Transverse colon (tissue), 4 donors: ENCODE measurements at regions not wholly inside any gene's neighbourhood (a gene's known extent, or its start where the extent isn't known, plus 50 kb on each side); places are given as distances from the start of the nearest gene placed in this dataset.
A peak's percentile ranks its signal among the peaks of the same experiment; 100 is the strongest.

Source experiments
- DNase-seq: peaks from one replicate; pipeline ENCODE4 v3.0.0-alpha.2; 2019
- H3K27ac ChIP-seq, 4 donors: fragments of 200-600 bp; sonication (generic); 2 replicates each; pipeline ENCODE4 v1.5.1; 2016 to 2018; ENCODE audit warnings: inconsistent platforms in 4 of 4
- H3K27me3 ChIP-seq: fragments of 200-600 bp; sonication (generic); 2 replicates; pipeline ENCODE4 v1.5.1; 2017; ENCODE audit warnings: inconsistent platforms
- H3K36me3 ChIP-seq, 4 donors: fragments of 200-600 bp; sonication (generic); 2 replicates each; pipeline ENCODE4 v1.5.1; 2017 to 2019; ENCODE audit warnings: inconsistent platforms in 4 of 4
- H3K4me1 ChIP-seq, 4 donors: fragments of 200-600 bp; sonication (generic); 2 replicates each; pipeline ENCODE4 v1.5.1; 2017 to 2020; ENCODE audit warnings: inconsistent platforms in 4 of 4
- H3K4me3 ChIP-seq, 4 donors: fragments of 200-600 bp; sonication (generic); 1 replicate in 1 of 4; 2 replicates in 3 of 4; pipeline versions ENCODE4 v1.5.1 to v1.6.1; 2017 to 2019; ENCODE audit warnings: inconsistent platforms in 4 of 4
- H3K9me3 ChIP-seq, 2 donors: fragments of 200-600 bp; sonication (generic); 2 replicates each; pipeline ENCODE4 v1.5.1; 2017 to 2019; ENCODE audit warnings: inconsistent platforms in 2 of 2
- CTCF ChIP-seq, 5 experiments: fragments of 200-600 bp in 3 of 5; fragments of 450-650 bp in 2 of 5; sonication (generic) in 3 of 5; IDR thresholded peaks; 1 replicate in 2 of 5; 2 replicates in 3 of 5; pipeline ENCODE4 v1.5.1; 2016 to 2017; ENCODE audit warnings: antibody characterized with exemption in 5 of 5, inconsistent platforms in 3 of 5, mild to moderate bottlenecking in 2 of 5, moderate library complexity in 1 of 5
- EP300 ChIP-seq: sonication (generic); formaldehyde crosslinking; IDR thresholded peaks from one replicate; pipeline ENCODE4 v1.6.1; 2017; ENCODE audit warnings: antibody characterized with exemption, low read depth
- POLR2A ChIP-seq: fragments of 450-650 bp; IDR thresholded peaks from one replicate; pipeline ENCODE4 v1.6.1; 2016; ENCODE audit warnings: antibody characterized with exemption, mild to moderate bottlenecking, moderate library complexity
- POLR2AphosphoS5 ChIP-seq, 3 donors: sonication (generic); formaldehyde crosslinking; IDR thresholded peaks; one replicate each; pipeline ENCODE4 v1.6.1; 2016; ENCODE audit warnings: antibody characterized with exemption in 3 of 3
- WGBS, 2 donors: methylation state at CpG; one replicate each; pipeline ENCODE4 v1.1.5; 2018; ENCODE audit warnings: low coverage in 1 of 2; 5-methylcytosine and 5-hydroxymethylcytosine counted together
- in situ Hi-C, 4 donors: fragments of 200-750 bp; cut with MboI; loops; one replicate each; pipeline versions ENCODE4 v1.15.0 to v1.15.1; 2017; ENCODE audit warnings: low sequenced_read_pairs in 3 of 4, low pct_ligation_motif_present in 1 of 4, low pct_unique_long_range_greater_than_20kb in 1 of 4
- intact Hi-C: fragments of 100-400 bp; cut with DNase I; formaldehyde crosslinking; loops from one replicate; pipeline ENCODE4 v1.15.1; 2023; ENCODE audit warnings: low total_unique reads

GRCh38 chr15:80317389-80318182 lies 65.6 kb upstream of the CTXND1 start:
- intact Hi-C loops: no loop called here

GRCh38 chr15:80321853-80322252 lies 69.8 kb upstream of the CTXND1 start:
- Histone ChIP-seq H3K9me3 (peaks cover 0 to 8% of the 10 kb centered on the region in 2 donors), H3K27me3 (no peaks in the 10 kb centered on the region), H3K4me3 (no peak overlapping the region), H3K27ac (no peak overlapping the region), H3K36me3 (no peaks in the 10 kb centered on the region), H3K4me1 (no peaks in the 10 kb centered on the region)
- TF ChIP-seq EP300 (no peak), CTCF (IDR thresholded peaks at IDR 0.05) (no peak), POLR2A (no peak), POLR2AphosphoS5 (IDR thresholded peaks at IDR 0.05) (no peak)
- WGBS, 2 donors: 77 to 89% methylated on average over 7 of the region's 7 CpGs
- no peak for DNase-seq
- intact Hi-C loops: no loop called here
- in situ Hi-C loops: no loop called here

More at GRCh38 chr15:80317389-80318182, 65.6 kb upstream of the CTXND1 start:
- H3K36me3 ChIP-seq: no peaks in the 10 kb centered on the region
- peak overlapping the region in 1 of 4 donors; percentile 37 for H3K27ac ChIP-seq
- H3K9me3 ChIP-seq: no peaks in the 10 kb centered on the region
- H3K4me1 ChIP-seq: no peaks in the 10 kb centered on the region
- in situ Hi-C loops: no loop called here
- TF ChIP-seq POLR2A (no peak), CTCF (IDR thresholded peaks at IDR 0.05) (no peak), POLR2AphosphoS5 (IDR thresholded peaks at IDR 0.05) (peak in 2 of 3 donors; percentile 5 to 59), EP300 (no peak)
- DNase-seq: no peak
- H3K4me3 ChIP-seq: no peak overlapping the region
- no peaks in the 10 kb centered on the region for H3K27me3 ChIP-seq
- 65 to 79% methylated on average over 2 to 8 of the region's 8 CpGs for WGBS, 2 donors

GRCh38 chr15:80323285-80323684 lies 71.3 kb upstream of the CTXND1 start:
- H3K27ac ChIP-seq: no peak overlapping the region
- H3K4me1 ChIP-seq: no peaks in the 10 kb centered on the region
- peaks cover 0 to 8% of the 10 kb centered on the region in 2 donors for H3K9me3 ChIP-seq
- H3K36me3 ChIP-seq: no peaks in the 10 kb centered on the region
- DNase-seq: no peak
- in situ Hi-C loops: no loop called here
- no peaks in the 10 kb centered on the region for H3K27me3 ChIP-seq
- TF ChIP-seq EP300 (no peak), POLR2AphosphoS5 (IDR thresholded peaks at IDR 0.05) (no peak), CTCF (IDR thresholded peaks at IDR 0.05) (no peak), POLR2A (no peak)
- no peak overlapping the region for H3K4me3 ChIP-seq
- intact Hi-C loops: no loop called here
- 50 to 60% methylated on average over 1 of the region's 1 CpG for WGBS, 2 donors

GRCh38 chr15:80324545-80325080 lies 72.6 kb upstream of the CTXND1 start:
- Histone ChIP-seq H3K36me3 (no peaks in the 10 kb centered on the region), H3K9me3 (peaks cover 0 to 8% of the 10 kb centered on the region in 2 donors), H3K27me3 (no peaks in the 10 kb centered on the region), H3K27ac (no peak overlapping the region), H3K4me3 (no peak overlapping the region), H3K4me1 (no peaks in the 10 kb centered on the region)
- no peak for DNase-seq
- WGBS, 2 donors: 56 to 57% methylated on average over 3 of the region's 3 CpGs
- in situ Hi-C loops: no loop called here
- TF ChIP-seq CTCF (IDR thresholded peaks at IDR 0.05) (no peak), EP300 (no peak), POLR2AphosphoS5 (IDR thresholded peaks at IDR 0.05) (no peak), POLR2A (no peak)
- intact Hi-C loops: no loop called here
